Smooth muscle cell (in vitro differentiated cells): ENCODE measurements at regions not wholly inside any gene's neighbourhood (a gene's known extent, or its start where the extent isn't known, plus 50 kb on each side); places are given as distances from the start of the nearest gene placed in this dataset.

Source experiments
- DNase-seq: peaks from one replicate; lab custom pipeline; 2025; ENCODE audit not compliant: unreplicated experiment; lab: John Stamatoyannopoulos, UW
- H2AFZ ChIP-seq: fragments of 200-600 bp; sonication (generic); 2 replicates; pipeline ENCODE4 v1.6.0; 2016; ENCODE audit warnings: antibody characterized with exemption, low read depth, mild to moderate bottlenecking
- H3F3A ChIP-seq: fragments of 200-600 bp; sonication (generic); 2 replicates; pipeline ENCODE4 v1.6.0; 2017; ENCODE audit warnings: antibody characterized with exemption, low read depth
- H3K27ac ChIP-seq: fragments of 200-600 bp; sonication (generic); 2 replicates; pipeline ENCODE4 v1.5.1; 2016; ENCODE audit warnings: low read depth, mild to moderate bottlenecking
- H3K27me3 ChIP-seq: fragments of 200-600 bp; sonication (generic); 2 replicates; pipeline ENCODE4 v1.6.1; 2016; ENCODE audit warnings: low read depth, mild to moderate bottlenecking
- H3K36me3 ChIP-seq: fragments of 200-600 bp; sonication (generic); 2 replicates; pipeline ENCODE4 v1.5.1; 2016; ENCODE audit warnings: low read depth
- H3K4me1 ChIP-seq: fragments of 200-600 bp; sonication (generic); 2 replicates; pipeline ENCODE4 v1.5.1; 2016; ENCODE audit warnings: low read depth
- H3K4me2 ChIP-seq: fragments of 200-600 bp; sonication (generic); 2 replicates; pipeline ENCODE4 v1.6.0; 2016; ENCODE audit warnings: mild to moderate bottlenecking
- H3K4me3 ChIP-seq: fragments of 200-600 bp; sonication (generic); 2 replicates; pipeline ENCODE4 v1.5.1; 2016; ENCODE audit warnings: mild to moderate bottlenecking
- H3K79me2 ChIP-seq: fragments of 200-600 bp; sonication (generic); 2 replicates; pipeline ENCODE4 v1.6.0; 2016; ENCODE audit warnings: low read depth, mild to moderate bottlenecking
- H3K9ac ChIP-seq: fragments of 200-600 bp; sonication (generic); 2 replicates; pipeline ENCODE4 v1.6.0; 2016; ENCODE audit warnings: low read depth
- H3K9me3 ChIP-seq: fragments of 200-600 bp; sonication (generic); replicated peaks from 2 replicates; pipeline ENCODE4 v1.5.1; 2016; ENCODE audit warnings: low read depth
- H4K20me1 ChIP-seq: fragments of 200-600 bp; sonication (generic); 2 replicates; pipeline ENCODE4 v1.6.0; 2016; ENCODE audit warnings: low read depth
- WGBS: methylation state at CpG from one replicate; pipeline ENCODE4 v1.1.7; 2016; ENCODE audit warnings: low lambda C conversion rate; 5-methylcytosine and 5-hydroxymethylcytosine counted together
- TF ChIP-seq, protein P1 (sequence below): fragments of 200-600 bp; sonication (generic); IDR thresholded peaks from 2 replicates; pipeline ENCODE4 v1.5.1; 2017; ENCODE audit warnings: borderline replicate concordance, mild to moderate bottlenecking, antibody characterized with exemption; ENCODE audit not compliant: insufficient read depth, poor library complexity, severe bottlenecking

DNA sequence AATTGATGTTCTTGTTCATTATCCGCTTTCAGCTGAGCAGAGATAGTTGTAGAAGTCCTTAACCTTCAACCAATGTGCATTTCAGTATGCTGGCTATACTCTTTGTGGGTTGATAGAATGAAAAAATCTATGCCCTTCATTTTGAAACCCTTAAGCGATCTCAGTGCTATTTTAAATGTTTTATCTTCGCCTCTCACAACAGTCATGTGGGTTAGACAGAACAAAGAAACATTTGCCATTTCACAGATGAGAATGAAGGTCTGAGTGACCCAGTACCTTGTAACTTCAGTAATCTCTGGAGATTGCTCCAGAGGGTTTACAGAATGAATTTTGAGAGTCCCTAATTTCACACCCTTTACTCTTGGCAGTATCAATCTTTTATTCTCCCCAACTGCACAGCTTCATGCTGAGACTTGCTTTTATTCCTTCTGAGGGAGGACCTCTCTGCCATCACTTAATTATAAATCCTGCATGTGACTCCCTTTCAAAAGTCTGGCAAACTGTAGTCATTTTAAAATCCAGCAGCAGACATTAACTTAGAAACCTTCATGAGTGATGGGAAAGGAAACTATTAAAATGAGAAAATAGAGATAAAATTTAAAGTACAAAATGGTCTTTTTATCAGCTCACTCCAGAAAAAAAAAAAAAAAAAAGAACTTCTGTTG, 921.5 kb downstream of the RAB28 start:
- no peaks in the 10 kb centered on the region for H3K79me2 ChIP-seq
- H3K36me3 ChIP-seq: no peaks in the 10 kb centered on the region
- H3K4me1 ChIP-seq: no peaks in the 10 kb centered on the region
- H4K20me1 ChIP-seq: no peaks in the 10 kb centered on the region
- no peak overlapping the region for H3K4me2 ChIP-seq
- H3F3A ChIP-seq: no peaks in the 10 kb centered on the region
- no peak overlapping the region for H3K27ac ChIP-seq
- no peak overlapping the region for H3K9ac ChIP-seq
- H3K27me3 ChIP-seq: no peaks in the 10 kb centered on the region
- H2AFZ ChIP-seq: no peak overlapping the region
- WGBS: 72% methylated on average over 3 of the region's 3 CpGs
- no peaks in the 10 kb centered on the region for H3K9me3 ChIP-seq
- H3K4me3 ChIP-seq: no peak overlapping the region
- TF ChIP-seq, protein P1, sequence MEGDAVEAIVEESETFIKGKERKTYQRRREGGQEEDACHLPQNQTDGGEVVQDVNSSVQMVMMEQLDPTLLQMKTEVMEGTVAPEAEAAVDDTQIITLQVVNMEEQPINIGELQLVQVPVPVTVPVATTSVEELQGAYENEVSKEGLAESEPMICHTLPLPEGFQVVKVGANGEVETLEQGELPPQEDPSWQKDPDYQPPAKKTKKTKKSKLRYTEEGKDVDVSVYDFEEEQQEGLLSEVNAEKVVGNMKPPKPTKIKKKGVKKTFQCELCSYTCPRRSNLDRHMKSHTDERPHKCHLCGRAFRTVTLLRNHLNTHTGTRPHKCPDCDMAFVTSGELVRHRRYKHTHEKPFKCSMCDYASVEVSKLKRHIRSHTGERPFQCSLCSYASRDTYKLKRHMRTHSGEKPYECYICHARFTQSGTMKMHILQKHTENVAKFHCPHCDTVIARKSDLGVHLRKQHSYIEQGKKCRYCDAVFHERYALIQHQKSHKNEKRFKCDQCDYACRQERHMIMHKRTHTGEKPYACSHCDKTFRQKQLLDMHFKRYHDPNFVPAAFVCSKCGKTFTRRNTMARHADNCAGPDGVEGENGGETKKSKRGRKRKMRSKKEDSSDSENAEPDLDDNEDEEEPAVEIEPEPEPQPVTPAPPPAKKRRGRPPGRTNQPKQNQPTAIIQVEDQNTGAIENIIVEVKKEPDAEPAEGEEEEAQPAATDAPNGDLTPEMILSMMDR: no peak
- no peak for DNase-seq

DNA sequence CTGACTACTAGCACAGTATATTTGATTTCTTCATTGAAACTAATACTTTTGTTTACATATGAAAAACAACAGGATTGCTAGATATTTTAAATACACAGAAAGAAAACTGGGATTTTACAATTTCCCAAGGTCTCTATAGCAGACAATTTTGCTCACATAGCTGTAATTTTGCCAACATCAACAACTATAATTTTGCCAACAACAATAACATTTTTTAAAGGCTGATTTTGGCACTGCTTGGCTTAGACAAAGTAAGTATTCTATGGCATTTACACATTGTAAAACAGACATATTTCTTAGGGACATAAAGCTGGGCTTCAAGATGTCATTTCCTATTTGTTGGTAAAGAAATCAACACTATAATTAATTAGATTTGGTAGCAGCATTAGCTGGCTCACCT, 922.1 kb downstream of the RAB28 start:
- TF ChIP-seq, protein P1: no peak
- Histone ChIP-seq H3K4me1 (no peaks in the 10 kb centered on the region), H3K4me3 (no peak overlapping the region), H3K4me2 (no peak overlapping the region), H2AFZ (no peak overlapping the region), H3K27me3 (no peaks in the 10 kb centered on the region), H3K36me3 (no peaks in the 10 kb centered on the region), H3K79me2 (no peaks in the 10 kb centered on the region), H3K9me3 (no peaks in the 10 kb centered on the region), H4K20me1 (no peaks in the 10 kb centered on the region), H3K9ac (no peak overlapping the region), H3F3A (no peaks in the 10 kb centered on the region), H3K27ac (no peak overlapping the region)
- no peak for DNase-seq

DNA sequence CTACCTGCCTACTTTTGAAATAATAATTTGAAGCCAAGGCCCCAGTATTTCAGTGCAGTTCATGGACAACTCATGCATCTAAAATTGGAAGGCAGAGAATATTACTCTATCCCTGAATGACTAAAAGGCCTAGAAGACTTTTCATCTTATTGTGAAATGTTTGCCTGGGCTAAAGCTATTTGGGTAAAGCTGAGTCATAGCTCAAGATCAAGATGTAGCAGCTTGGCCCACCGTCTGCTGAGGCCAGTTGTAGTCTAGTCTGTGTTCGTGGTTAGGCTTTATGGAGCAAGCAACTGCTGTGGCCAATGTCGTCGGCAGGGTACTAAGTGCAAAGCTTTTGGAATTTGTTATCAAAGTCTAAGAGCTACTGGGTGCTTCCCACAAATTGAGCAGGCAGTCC, 929.1 kb downstream of the RAB28 start:
- Histone ChIP-seq H3F3A (peaks cover 6% of the 10 kb centered on the region), H3K79me2 (no peaks in the 10 kb centered on the region), H2AFZ (no peak overlapping the region), H4K20me1 (no peaks in the 10 kb centered on the region), H3K9me3 (no peaks in the 10 kb centered on the region), H3K27me3 (no peaks in the 10 kb centered on the region), H3K36me3 (no peaks in the 10 kb centered on the region), H3K9ac (peak overlapping the region; percentile 58), H3K27ac (peak overlapping the region; percentile 93), H3K4me3 (no peak overlapping the region), H3K4me1 (peaks cover 6% of the 10 kb centered on the region), H3K4me2 (peak overlapping the region; percentile 75)
- DNase-seq: no peak
- TF ChIP-seq, protein P1: no peak
- 0% methylated on average over 4 of the region's 4 CpGs for WGBS

DNA sequence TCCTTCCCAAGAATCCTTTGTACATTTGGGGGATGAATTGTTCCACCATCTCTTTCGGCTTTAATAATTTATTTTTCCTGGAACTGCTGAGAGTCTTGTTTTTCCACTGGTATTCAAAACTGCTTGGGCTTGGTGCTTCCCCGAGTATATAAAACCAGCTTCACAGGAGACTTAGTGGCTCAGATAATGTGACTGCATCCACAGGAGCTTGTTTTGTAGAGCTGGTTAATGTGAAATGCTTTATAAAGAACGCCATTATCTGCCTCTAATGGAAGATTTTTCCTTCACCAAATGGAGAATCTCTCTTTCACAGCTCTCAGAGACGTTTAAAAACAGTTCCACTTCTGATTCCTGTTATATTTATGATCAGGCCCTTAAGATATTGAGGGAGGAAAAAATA, 935.5 kb downstream of the RAB28 start:
- 55% methylated on average over 4 of the region's 4 CpGs for WGBS
- H4K20me1 ChIP-seq: no peaks in the 10 kb centered on the region
- no peak overlapping the region for H3K27ac ChIP-seq
- H3K27me3 ChIP-seq: no peaks in the 10 kb centered on the region
- H3F3A ChIP-seq: no peaks in the 10 kb centered on the region
- no peak overlapping the region for H3K4me3 ChIP-seq
- H3K9ac ChIP-seq: no peak overlapping the region
- DNase-seq: no peak
- no peaks in the 10 kb centered on the region for H3K79me2 ChIP-seq
- no peaks in the 10 kb centered on the region for H3K4me1 ChIP-seq
- H3K9me3 ChIP-seq: no peaks in the 10 kb centered on the region
- no peak overlapping the region for H3K4me2 ChIP-seq
- no peak overlapping the region for H2AFZ ChIP-seq
- TF ChIP-seq, protein P1: no peak
- no peaks in the 10 kb centered on the region for H3K36me3 ChIP-seq
